OCI-LY3 (cell line): ENCODE measurements at regions not wholly inside any gene's neighbourhood (a gene's known extent, or its start where the extent isn't known, plus 50 kb on each side); places are given as distances from the start of the nearest gene placed in this dataset.
A peak's percentile ranks its signal among the peaks of the same experiment; 100 is the strongest.

Source experiments
- H2AFZ ChIP-seq: fragments of 200-600, 300-600 bp; shearing (Covaris generic); 2 replicates; pipeline ENCODE4 v1.6.0; 2014; ENCODE audit warnings: antibody characterized with exemption, low read depth, low read length
- H3K27ac ChIP-seq: fragments of 200-600, 300-600 bp; sonication (generic); 2 replicates; pipeline ENCODE4 v1.5.1; 2014; ENCODE audit warnings: mild to moderate bottlenecking, low read length, moderate library complexity, mixed read lengths
- H3K27me3 ChIP-seq: fragments of 200-600, 300-600 bp; sonication (generic); 2 replicates; pipeline ENCODE4 v1.6.1; 2014; ENCODE audit warnings: low read depth, low read length, mixed read lengths
- H3K36me3 ChIP-seq: fragments of 200-600, 300-600 bp; sonication (generic); replicated peaks from 2 replicates; pipeline ENCODE3; 2014; ENCODE audit warnings: low read depth, low read length, mixed read lengths
- H3K4me1 ChIP-seq: fragments of 300-600, 200-600 bp; sonication (generic); 2 replicates; pipeline ENCODE4 v1.6.1; 2014; ENCODE audit warnings: low read length, mixed read lengths
- H3K4me2 ChIP-seq: fragments of 200-600, 300-600 bp; sonication (generic); 2 replicates; pipeline ENCODE4 v1.6.1; 2014; ENCODE audit warnings: low read length, mixed read lengths
- H3K4me3 ChIP-seq: fragments of 300-600, 200-600 bp; sonication (generic); 2 replicates; pipeline ENCODE4 v1.5.1; 2014; ENCODE audit warnings: antibody characterized with exemption, mild to moderate bottlenecking, low read length, moderate library complexity
- H3K79me2 ChIP-seq: fragments of 300-600, 200-600 bp; shearing (Covaris generic); 2 replicates; pipeline ENCODE4 v1.6.1; 2014; ENCODE audit warnings: mild to moderate bottlenecking, low read length, mixed read lengths
- H3K9ac ChIP-seq: fragments of 300-600, 200-600 bp; shearing (Covaris generic); 2 replicates; pipeline ENCODE4 v1.6.0; 2014; ENCODE audit warnings: mild to moderate bottlenecking, low read length, moderate library complexity
- H3K9me3 ChIP-seq: fragments of 200-600, 300-600 bp; shearing (Covaris generic); 2 replicates; pipeline ENCODE4 v1.6.1; 2014; ENCODE audit warnings: low read length, mixed read lengths; ENCODE audit not compliant: insufficient read depth
- H4K20me1 ChIP-seq: fragments of 200-600, 300-600 bp; sonication (generic); 2 replicates; pipeline ENCODE4 v1.6.1; 2016; ENCODE audit warnings: low read length, mixed read lengths; ENCODE audit not compliant: insufficient read depth
- CTCF ChIP-seq: fragments of 200-600, 300-600 bp; sonication (generic); IDR thresholded peaks from 2 replicates; pipeline ENCODE4 v1.5.1; 2014; ENCODE audit warnings: antibody characterized with exemption, low read length, low read depth
- EZH2phosphoT487 ChIP-seq: fragments of 200-600 bp; shearing (Covaris generic); IDR thresholded peaks from 2 replicates; pipeline ENCODE4 v1.6.1; 2018; ENCODE audit warnings: antibody characterized with exemption, mixed run types, low read depth

DNA sequence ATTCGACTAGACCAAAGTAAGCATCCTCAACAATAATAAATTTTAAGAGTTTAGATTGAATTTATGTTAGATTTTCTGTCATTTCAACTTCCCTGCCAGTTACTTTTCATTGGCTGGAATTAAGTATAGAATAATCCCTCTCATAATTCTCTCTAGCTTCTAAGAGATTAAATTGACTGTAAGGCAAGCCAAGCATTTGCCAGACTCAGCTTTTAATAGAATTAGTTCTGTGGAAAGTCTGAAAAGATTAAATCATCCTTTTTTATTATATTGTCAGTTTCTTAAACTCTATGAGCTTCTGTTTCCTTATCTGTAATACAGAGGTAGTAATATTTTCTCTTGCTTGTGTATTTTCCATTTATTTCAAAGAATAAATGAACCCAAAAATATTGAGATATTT, 77.9 kb upstream of the ZNF804A start:
- H3K79me2 ChIP-seq, result no peaks in the 10 kb centered on the region
- no peak overlapping the region for H3K27ac ChIP-seq
- no peaks in the 10 kb centered on the region for H3K36me3 ChIP-seq
- H3K4me2 ChIP-seq, result no peak overlapping the region
- no peaks in the 10 kb centered on the region for H3K4me1 ChIP-seq
- no peak overlapping the region for H3K9ac ChIP-seq
- H3K27me3 ChIP-seq, result no peaks in the 10 kb centered on the region
- H4K20me1 ChIP-seq, result no peaks in the 10 kb centered on the region
- H3K9me3 ChIP-seq, result no peaks in the 10 kb centered on the region
- H3K4me3 ChIP-seq, result no peak overlapping the region
- H2AFZ ChIP-seq, result no peak overlapping the region
- no peak for TF ChIP-seq EZH2phosphoT487
- TF ChIP-seq CTCF, result no peak

DNA sequence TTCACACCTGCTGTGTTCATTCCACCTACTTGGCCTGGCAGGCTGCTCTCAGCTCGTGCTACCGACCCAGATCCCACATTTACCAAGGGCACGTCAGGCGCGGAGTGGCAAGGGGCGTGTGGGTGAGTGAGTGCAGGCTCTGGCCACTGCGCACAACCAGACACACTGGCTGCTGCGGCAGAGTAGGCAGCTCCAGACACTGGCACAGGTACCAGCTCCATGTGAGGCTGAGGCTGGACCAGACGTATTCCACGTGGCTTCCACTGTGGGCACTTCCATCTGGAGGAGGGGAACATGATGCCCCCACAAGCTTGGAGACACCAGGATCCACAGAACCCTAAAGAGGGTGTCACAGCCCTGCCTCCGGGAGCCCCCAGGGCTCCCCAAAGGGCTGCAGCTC, 74.6 kb upstream of the ZNF804A start:
- Histone ChIP-seq H3K36me3 (peaks cover 10% of the 10 kb centered on the region), H3K9ac (no peak overlapping the region), H3K4me3 (no peak overlapping the region), H3K79me2 (no peaks in the 10 kb centered on the region), H3K27ac (no peak overlapping the region), H2AFZ (no peak overlapping the region), H3K27me3 (no peaks in the 10 kb centered on the region), H3K9me3 (peaks cover 13% of the 10 kb centered on the region; the same call in 1 of the 2 replicates), H3K4me2 (no peak overlapping the region), H4K20me1 (no peaks in the 10 kb centered on the region), H3K4me1 (no peaks in the 10 kb centered on the region)
- no peak for TF ChIP-seq EZH2phosphoT487

DNA sequence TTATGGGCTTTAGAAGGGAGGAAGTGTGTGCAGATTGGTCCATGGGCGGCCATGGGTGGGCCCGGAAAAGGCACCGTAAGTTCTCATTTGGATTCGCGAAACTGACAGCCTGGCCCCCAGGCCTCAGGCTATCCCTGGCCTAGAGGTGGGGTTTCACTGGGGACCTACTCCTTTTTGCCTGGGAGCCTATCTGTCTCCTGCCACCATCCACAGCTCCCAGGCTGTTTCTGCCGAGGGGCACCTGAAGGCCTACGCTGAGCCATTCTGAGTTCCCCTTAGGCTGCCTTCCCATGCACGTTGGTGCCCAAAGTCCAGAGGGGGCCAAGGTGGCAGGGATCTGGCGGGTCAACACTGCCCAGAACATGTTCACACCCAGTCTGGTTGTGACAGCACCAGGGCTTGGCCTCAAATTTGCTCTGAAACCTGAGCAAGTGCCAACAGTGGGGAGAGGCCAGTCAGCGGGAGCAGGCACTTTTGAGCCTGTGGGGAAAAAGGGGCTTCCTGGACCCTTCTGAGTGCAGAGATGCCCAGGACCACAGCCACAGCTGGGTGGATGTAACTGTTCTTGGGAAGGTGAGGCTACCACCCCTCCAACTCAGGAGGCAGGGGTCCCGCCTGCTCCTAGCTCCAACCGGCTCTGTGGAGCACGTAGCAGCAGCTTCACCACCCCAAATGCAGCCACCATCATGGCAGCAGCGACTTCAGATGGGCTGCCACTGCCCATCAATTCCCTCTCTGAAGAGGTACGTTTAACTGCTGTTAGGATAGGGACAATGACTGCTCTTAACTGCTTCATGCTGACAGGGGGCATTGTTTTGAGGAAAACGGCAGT, 73.6 kb upstream of the ZNF804A start:
- Histone ChIP-seq H2AFZ (no peak overlapping the region), H3K36me3 (peaks cover 10% of the 10 kb centered on the region), H3K4me3 (no peak overlapping the region), H3K4me1 (no peaks in the 10 kb centered on the region), H4K20me1 (no peaks in the 10 kb centered on the region), H3K9ac (no peak overlapping the region), H3K4me2 (no peak overlapping the region), H3K27ac (no peak overlapping the region), H3K79me2 (no peaks in the 10 kb centered on the region), H3K9me3 (peaks cover 13% of the 10 kb centered on the region; the same call in 1 of the 2 replicates), H3K27me3 (no peaks in the 10 kb centered on the region)
- TF ChIP-seq CTCF, result no peak
- no peak for TF ChIP-seq EZH2phosphoT487

DNA sequence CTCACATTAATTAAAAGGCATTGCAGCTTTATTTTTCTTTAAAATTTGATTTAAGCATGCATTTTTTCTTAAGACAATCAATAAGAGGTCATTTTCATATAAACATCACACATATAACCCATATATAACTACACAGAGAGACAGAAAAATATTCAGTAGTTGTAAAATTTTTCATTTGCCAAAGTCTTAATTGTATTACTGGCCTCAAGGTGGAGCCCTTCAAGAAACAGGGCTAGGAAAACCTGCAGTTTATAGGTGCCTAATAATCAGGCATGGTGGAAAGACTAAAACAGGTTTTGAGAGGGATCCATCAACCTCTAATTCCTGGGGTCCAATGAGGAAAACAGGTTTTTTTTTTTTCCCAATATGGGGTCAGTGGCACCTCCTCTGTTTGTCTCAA, 71.3 kb upstream of the ZNF804A start:
- Histone ChIP-seq H3K4me3 (no peak overlapping the region), H3K9me3 (peaks cover 13% of the 10 kb centered on the region; the same call in 1 of the 2 replicates), H2AFZ (no peak overlapping the region), H3K79me2 (no peaks in the 10 kb centered on the region), H3K27me3 (no peaks in the 10 kb centered on the region), H4K20me1 (no peaks in the 10 kb centered on the region), H3K4me1 (no peaks in the 10 kb centered on the region), H3K36me3 (peaks cover 10% of the 10 kb centered on the region), H3K27ac (no peak overlapping the region), H3K9ac (no peak overlapping the region), H3K4me2 (no peak overlapping the region)
- TF ChIP-seq EZH2phosphoT487 (no peak), CTCF (peak; percentile 20; the same call in 1 of the 2 replicates)
